ENCODE measurements at regions not wholly inside any gene's neighbourhood (a gene's known extent, or its start where the extent isn't known, plus 50 kb on each side); places are given as distances from the start of the nearest gene placed in this dataset.

GRCh38 chr15:81504170-81504905, 130.3 kb upstream of the TMC3 start:
- Mint-ChIP-seq H3K27ac (no peak overlapping the region), H3K4me1 (ENCODE audit: low read depth) (no peaks in the 10 kb centered on the region), H3K9me3 (ENCODE audit: insufficient read depth) (no peaks in the 10 kb centered on the region), H3K27me3 (ENCODE audit: low read depth) (peaks cover 3% of the 10 kb centered on the region), H3K36me3 (ENCODE audit: low read depth) (no peaks in the 10 kb centered on the region), H3K4me3 (no peak overlapping the region)
- POLR2A ChIA-PET, result no interaction called here
- DNase-seq (no peak), ATAC-seq (no peak)
- CTCF ChIA-PET, result no interaction called here

GRCh38 chr15:81502439-81502838, 128.4 kb upstream of the TMC3 start:
- H3K4me3 Mint-ChIP-seq, result no peak overlapping the region
- no peaks in the 10 kb centered on the region for H3K4me1 Mint-ChIP-seq (ENCODE audit: low read depth)
- ChIA-PET CTCF (no interaction called here), POLR2A (no interaction called here)
- H3K27me3 Mint-ChIP-seq (ENCODE audit: low read depth), result peaks cover 4% of the 10 kb centered on the region
- no peak for ATAC-seq
- no peak for DNase-seq
- H3K36me3 Mint-ChIP-seq (ENCODE audit: low read depth), result no peaks in the 10 kb centered on the region
- no peaks in the 10 kb centered on the region for H3K9me3 Mint-ChIP-seq (ENCODE audit: insufficient read depth)
- no peak overlapping the region for H3K27ac Mint-ChIP-seq

- Mint-ChIP-seq H3K27ac (no peak overlapping the region), H3K4me3 (no peak overlapping the region), H3K9me3 (ENCODE audit: insufficient read depth) (no peaks in the 10 kb centered on the region), H3K27me3 (ENCODE audit: low read depth) (peaks cover 5% of the 10 kb centered on the region), H3K36me3 (ENCODE audit: low read depth) (no peaks in the 10 kb centered on the region), H3K4me1 (ENCODE audit: low read depth) (no peaks in the 10 kb centered on the region)
- DNase-seq (no peak), ATAC-seq (no peak)
- ChIA-PET CTCF (no interaction called here), POLR2A (no interaction called here)
Measured at GRCh38 chr15:81500081-81500480, 126.1 kb upstream of the TMC3 start.

DNA sequence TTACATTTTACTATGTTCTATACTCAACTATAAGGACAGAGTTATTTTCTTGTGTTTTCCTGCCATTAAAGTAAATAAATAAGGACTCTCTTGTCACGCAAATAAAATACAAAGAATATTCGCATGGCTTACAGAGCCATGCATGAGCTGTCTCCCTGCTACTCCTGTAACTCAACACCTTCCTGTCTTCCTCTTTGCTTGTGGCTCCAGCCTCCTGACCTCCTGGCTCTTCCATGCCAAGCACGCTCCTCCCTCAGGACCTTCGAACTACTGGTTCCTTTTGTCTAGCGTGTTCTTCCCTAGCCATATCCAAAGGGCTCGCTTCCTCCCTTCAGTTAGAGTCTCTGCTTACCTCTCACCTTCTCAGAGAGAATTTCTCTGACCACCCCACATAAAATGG, 124.3 kb upstream of the TMC3 start:
- H3K4me3 Mint-ChIP-seq, result no peak overlapping the region
- POLR2A ChIA-PET, result no interaction called here
- no peaks in the 10 kb centered on the region for H3K4me1 Mint-ChIP-seq (ENCODE audit: low read depth)
- H3K27ac Mint-ChIP-seq, result no peak overlapping the region
- ATAC-seq (no peak), DNase-seq (no peak)
- CTCF ChIA-PET, result no interaction called here
- no peaks in the 10 kb centered on the region for H3K36me3 Mint-ChIP-seq (ENCODE audit: low read depth)
- no peaks in the 10 kb centered on the region for H3K9me3 Mint-ChIP-seq (ENCODE audit: insufficient read depth)
- peaks cover 6% of the 10 kb centered on the region for H3K27me3 Mint-ChIP-seq (ENCODE audit: low read depth)

GRCh38 chr15:81497238-81497637, 123.2 kb upstream of the TMC3 start:
- DNase-seq (no peak), ATAC-seq (no peak)
- H3K27ac Mint-ChIP-seq, result no peak overlapping the region
- no peaks in the 10 kb centered on the region for H3K9me3 Mint-ChIP-seq (ENCODE audit: insufficient read depth)
- no peaks in the 10 kb centered on the region for H3K4me1 Mint-ChIP-seq (ENCODE audit: low read depth)
- CTCF ChIA-PET, result no interaction called here
- H3K4me3 Mint-ChIP-seq, result no peak overlapping the region
- H3K36me3 Mint-ChIP-seq (ENCODE audit: low read depth), result no peaks in the 10 kb centered on the region
- H3K27me3 Mint-ChIP-seq (ENCODE audit: low read depth), result peaks cover 3% of the 10 kb centered on the region
- POLR2A ChIA-PET, result no interaction called here

DNA sequence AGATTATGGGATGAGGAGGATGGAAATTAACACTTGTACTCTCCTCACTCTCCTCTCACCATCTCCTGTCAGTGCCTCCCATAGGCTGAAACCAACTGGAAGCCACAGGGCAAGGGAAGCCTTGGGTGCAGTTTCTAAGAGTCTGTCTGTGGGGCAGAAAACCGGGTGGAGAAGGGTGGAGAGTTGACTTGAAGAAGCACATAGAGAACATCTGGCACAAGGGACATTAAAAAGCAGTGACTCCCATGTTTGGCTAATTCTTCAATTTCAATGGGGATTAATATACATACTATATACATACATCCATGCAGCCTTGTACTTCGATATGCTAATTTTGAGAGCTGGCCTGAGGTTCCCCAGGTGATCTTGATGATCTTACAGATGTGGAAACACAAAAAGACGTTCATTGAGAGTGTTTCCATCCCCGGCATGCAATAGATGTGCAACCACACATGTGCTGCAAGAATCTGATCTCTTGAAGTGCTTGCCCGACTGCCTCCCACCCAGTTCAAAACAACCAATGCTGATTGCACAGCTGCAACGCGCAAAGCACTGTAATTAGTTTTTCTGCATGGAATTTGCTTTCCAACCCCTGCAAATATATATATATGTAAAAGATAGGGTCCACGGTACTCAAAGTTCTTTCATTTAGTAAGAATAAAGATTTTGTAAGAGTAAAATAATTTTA, 121.9 kb upstream of the TMC3 start:
- POLR2A ChIA-PET, result no interaction called here
- Mint-ChIP-seq H3K27me3 (ENCODE audit: low read depth) (peaks cover 3% of the 10 kb centered on the region), H3K36me3 (ENCODE audit: low read depth) (no peaks in the 10 kb centered on the region), H3K9me3 (ENCODE audit: insufficient read depth) (no peaks in the 10 kb centered on the region), H3K27ac (no peak overlapping the region), H3K4me3 (no peak overlapping the region), H3K4me1 (ENCODE audit: low read depth) (no peaks in the 10 kb centered on the region)
- ATAC-seq, result no peak
- no peak for DNase-seq
- CTCF ChIA-PET, result no interaction called here

DNA sequence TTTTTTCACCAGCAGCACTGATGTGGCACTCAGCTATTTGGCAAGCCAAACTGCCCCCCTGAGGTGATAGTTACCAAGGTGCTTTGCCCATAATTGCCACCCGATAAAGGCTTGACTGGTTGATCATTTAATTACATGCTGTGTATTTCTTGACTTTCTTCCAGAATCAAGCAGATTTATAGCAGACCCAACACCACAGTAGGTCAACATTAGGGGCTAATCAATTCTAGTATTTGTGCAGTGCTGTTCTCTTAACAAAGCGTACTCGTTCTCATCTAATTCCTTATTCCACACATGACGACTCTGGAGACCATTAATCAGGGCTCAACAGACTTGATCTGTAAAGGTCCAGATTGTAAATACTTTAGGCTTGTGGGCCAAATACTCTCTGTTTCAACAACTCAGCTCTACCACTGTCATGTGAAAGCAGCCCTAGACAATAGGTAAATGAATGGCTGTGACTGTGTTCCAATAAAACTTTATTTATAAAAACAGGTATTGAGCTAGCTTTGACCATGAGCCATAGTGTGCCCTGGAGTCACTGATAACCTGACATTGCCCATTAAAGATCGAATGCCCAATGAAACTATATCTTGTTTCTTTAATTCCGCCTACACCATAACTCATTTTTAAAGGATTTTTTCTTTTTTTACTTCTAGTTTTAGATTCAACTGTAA, 119.1 kb upstream of the TMC3 start:
- Mint-ChIP-seq H3K27me3 (ENCODE audit: low read depth) (peaks cover 2% of the 10 kb centered on the region), H3K4me3 (no peak overlapping the region), H3K9me3 (ENCODE audit: insufficient read depth) (no peaks in the 10 kb centered on the region), H3K36me3 (ENCODE audit: low read depth) (no peaks in the 10 kb centered on the region), H3K4me1 (ENCODE audit: low read depth) (no peaks in the 10 kb centered on the region), H3K27ac (no peak overlapping the region)
- POLR2A ChIA-PET, result interaction anchor here (0.5 kb wide), 1 partner anchor 494 kb away, joined by 3 read pairs; no protein-coding TSS in a partner anchor
- no peak for DNase-seq
- no peak for ATAC-seq
- CTCF ChIA-PET, result no interaction called here

DNA sequence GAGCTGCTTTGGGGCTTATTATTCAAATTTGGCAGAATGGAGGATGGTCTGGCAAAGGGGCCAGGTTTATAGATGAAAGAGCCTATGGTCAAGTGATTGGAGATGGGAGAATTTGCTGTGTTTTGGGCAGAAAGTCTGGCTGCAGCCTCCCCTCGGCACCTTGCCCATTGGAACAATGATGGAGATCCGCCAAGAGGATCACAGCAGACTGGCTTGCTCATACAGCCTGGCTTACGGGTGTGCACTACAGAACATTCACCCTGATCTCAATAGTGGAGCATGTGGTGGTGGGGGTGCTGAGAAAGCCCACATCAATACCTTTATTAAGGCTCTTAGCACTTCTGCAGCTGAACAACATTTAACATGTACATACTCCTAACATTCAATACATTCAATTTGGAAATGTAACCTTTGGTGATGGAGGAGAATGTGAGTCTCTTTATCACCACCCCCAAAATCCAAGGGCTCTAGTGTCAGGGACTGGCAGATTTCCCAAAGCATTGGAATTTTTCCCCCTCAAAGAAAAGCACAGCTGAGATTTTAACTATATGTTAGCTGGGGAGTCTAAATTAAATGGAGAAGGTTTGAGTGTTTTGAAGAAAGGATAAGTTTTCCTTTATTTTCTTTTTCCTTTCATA, 118.4 kb upstream of the TMC3 start:
- CTCF ChIA-PET, result no interaction called here
- Mint-ChIP-seq H3K4me3 (no peak overlapping the region), H3K27ac (no peak overlapping the region), H3K9me3 (ENCODE audit: insufficient read depth) (no peaks in the 10 kb centered on the region), H3K27me3 (ENCODE audit: low read depth) (peaks cover 2% of the 10 kb centered on the region), H3K36me3 (ENCODE audit: low read depth) (no peaks in the 10 kb centered on the region), H3K4me1 (ENCODE audit: low read depth) (no peaks in the 10 kb centered on the region)
- POLR2A ChIA-PET, result interaction anchor here (0.5 kb wide), 1 partner anchor 493 kb away, joined by 3 read pairs; no protein-coding TSS in a partner anchor
- no peak for ATAC-seq
- DNase-seq, result no peak

GRCh38 chr15:81491414-81492096, 117.5 kb upstream of the TMC3 start:
- H3K4me1 Mint-ChIP-seq (ENCODE audit: low read depth), result no peaks in the 10 kb centered on the region
- peaks cover 2% of the 10 kb centered on the region for H3K27me3 Mint-ChIP-seq (ENCODE audit: low read depth)
- H3K9me3 Mint-ChIP-seq (ENCODE audit: insufficient read depth), result no peaks in the 10 kb centered on the region
- ATAC-seq (no peak), DNase-seq (no peak)
- H3K27ac Mint-ChIP-seq, result no peak overlapping the region
- ChIA-PET CTCF (no interaction called here), POLR2A (no interaction called here)
- no peak overlapping the region for H3K4me3 Mint-ChIP-seq
- no peaks in the 10 kb centered on the region for H3K36me3 Mint-ChIP-seq (ENCODE audit: low read depth)

DNA sequence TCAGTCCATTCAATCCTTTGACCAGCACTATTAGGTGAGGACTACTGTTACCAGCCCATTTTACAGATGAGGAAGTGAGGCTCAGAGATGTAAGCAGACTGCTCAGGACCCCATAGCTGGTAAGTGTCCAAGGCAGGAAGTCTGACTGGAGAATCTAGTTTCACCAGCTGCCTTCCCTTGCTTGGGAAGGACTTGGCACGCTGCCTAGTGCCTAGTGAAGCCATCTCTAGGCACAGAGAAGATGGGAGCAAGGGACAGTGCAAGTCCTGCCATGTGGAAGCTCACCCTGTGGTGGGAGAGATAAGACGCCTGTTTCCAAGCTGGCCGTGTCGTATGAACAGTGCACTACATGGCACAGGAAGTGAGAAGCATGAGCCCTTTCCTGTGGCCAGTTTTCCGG, 111.8 kb upstream of the TMC3 start:
- ATAC-seq, result no peak
- ChIA-PET POLR2A (no interaction called here), CTCF (no interaction called here)
- Mint-ChIP-seq H3K9me3 (ENCODE audit: insufficient read depth) (no peaks in the 10 kb centered on the region), H3K36me3 (ENCODE audit: low read depth) (no peaks in the 10 kb centered on the region), H3K4me3 (no peak overlapping the region), H3K27ac (no peak overlapping the region), H3K4me1 (ENCODE audit: low read depth) (no peaks in the 10 kb centered on the region), H3K27me3 (ENCODE audit: low read depth) (no peaks in the 10 kb centered on the region)
- no peak for DNase-seq

DNA sequence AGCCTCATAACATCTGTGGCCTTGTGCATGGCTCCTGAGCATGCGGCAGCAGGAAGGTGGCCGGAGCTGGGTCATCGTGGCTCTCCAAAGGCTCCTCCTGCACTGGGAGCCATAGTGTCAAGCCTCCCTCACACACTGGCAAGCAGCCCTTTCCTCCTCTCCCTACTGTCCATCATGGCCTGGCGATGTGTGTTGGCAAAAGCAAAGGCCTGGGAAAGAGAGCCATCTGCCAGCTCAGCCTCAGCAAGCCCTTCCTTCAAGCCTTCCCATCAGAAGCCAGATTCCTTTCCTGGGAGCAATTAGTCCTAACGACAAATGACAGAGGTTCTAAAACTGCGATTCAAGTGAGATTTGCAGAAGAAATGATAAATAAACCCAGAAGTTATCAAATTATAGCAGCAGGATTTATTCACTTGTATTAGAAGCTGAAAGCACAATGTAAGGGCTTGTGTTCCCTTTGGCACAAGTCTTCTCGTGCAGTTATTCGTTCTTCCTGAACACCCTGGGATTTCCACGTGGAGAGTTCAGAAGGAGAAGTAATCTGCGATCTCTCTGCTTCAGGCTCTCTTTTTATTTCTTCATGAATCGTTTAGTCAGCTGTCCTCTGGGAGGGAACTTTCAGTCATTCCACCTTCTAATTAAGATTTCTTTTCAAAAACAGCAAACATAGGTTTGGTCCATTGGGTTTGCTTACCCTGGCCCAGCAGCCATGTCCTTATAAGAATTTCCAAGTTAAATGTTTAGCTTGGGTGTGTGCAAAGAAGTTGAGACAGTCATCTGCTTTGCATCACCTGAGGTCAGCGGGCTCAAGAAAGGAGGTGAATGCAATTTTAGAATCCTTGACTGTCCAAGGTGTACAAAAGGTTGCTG, 110.3 kb upstream of the TMC3 start:
- CTCF ChIA-PET, result no interaction called here
- Mint-ChIP-seq H3K4me3 (no peak overlapping the region), H3K27me3 (ENCODE audit: low read depth) (no peaks in the 10 kb centered on the region), H3K9me3 (ENCODE audit: insufficient read depth) (no peaks in the 10 kb centered on the region), H3K4me1 (ENCODE audit: low read depth) (no peaks in the 10 kb centered on the region), H3K36me3 (ENCODE audit: low read depth) (no peaks in the 10 kb centered on the region), H3K27ac (no peak overlapping the region)
- POLR2A ChIA-PET, result no interaction called here
- ATAC-seq (no peak), DNase-seq (no peak)

Data from activated CD8-positive, alpha-beta T cell treated with anti-CD3 and anti-CD28 coated beads, Interleukin-2, amount 10 ng/mL, durations not matched to agents 7 days and 5 days (primary cell).